HUES64 (cell line): ENCODE measurements at regions not wholly inside any gene's neighbourhood (a gene's known extent, or its start where the extent isn't known, plus 50 kb on each side); places are given as distances from the start of the nearest gene placed in this dataset.

Experiments
- H3K27ac ChIP-seq: 2 replicates; pipeline ENCODE4 v1.7.0; 2013; ENCODE audit warnings: low read depth, low read length, inconsistent platforms
- H3K27me3 ChIP-seq: 2 replicates; pipeline ENCODE4 v1.6.1; 2013; ENCODE audit warnings: mild to moderate bottlenecking, low read length; ENCODE audit not compliant: insufficient read depth
- H3K36me3 ChIP-seq: 2 replicates; pipeline ENCODE4 v1.6.1; 2013; ENCODE audit warnings: mild to moderate bottlenecking, low read length; ENCODE audit not compliant: insufficient read depth
- H3K4me1 ChIP-seq: 2 replicates; pipeline ENCODE4 v1.6.1; 2013; ENCODE audit warnings: mild to moderate bottlenecking, low read length, moderate library complexity; ENCODE audit not compliant: insufficient read depth
- H3K4me3 ChIP-seq: 2 replicates; pipeline ENCODE4 v1.5.1; 2013; ENCODE audit warnings: mild to moderate bottlenecking, low read length, moderate library complexity
- H3K9ac ChIP-seq: 2 replicates; pipeline ENCODE4 v1.6.1; 2013; ENCODE audit warnings: mild to moderate bottlenecking, low read depth, low read length
- H3K9me3 ChIP-seq: 2 replicates; pipeline ENCODE4 v1.6.1; 2013; ENCODE audit warnings: low read depth, low read length; ENCODE audit not compliant: insufficient read depth
- WGBS: fragments of 150-250, 120-280 bp; methylation state at CpG from one replicate; pipeline ENCODE4 v1.1.7; 2013; ENCODE audit warnings: missing lambda C conversion rate; 5-methylcytosine and 5-hydroxymethylcytosine counted together

DNA sequence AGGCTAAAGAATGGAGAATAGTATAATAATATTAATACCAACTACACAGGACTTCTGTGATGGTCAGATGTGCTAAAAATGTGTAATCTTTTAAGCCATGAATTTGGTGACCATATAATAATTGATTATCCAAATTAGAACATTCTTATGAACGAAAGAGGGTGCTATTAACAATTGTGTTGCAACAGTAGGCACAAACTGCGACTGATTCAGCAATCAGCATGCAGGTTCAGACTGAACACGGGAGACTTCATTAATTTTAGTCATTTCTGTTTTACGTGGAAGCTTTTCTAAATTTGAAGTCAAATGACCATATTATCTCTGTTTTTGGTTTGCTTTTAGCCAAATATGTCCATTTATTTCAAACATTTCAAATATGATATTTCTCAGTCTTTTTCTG lies 54.6 kb upstream of the CHST9 start:
- WGBS: 94% methylated on average over 4 of the region's 4 CpGs
- no peaks in the 10 kb centered on the region for H3K9me3 ChIP-seq

GRCh38 chr18:27235218-27235870 lies 50.2 kb upstream of the CHST9 start:
- H3K9ac ChIP-seq: no peak overlapping the region
- WGBS: 93% methylated on average over 3 of the region's 4 CpGs
- no peaks in the 10 kb centered on the region for H3K36me3 ChIP-seq
- peaks cover 20% of the 10 kb centered on the region for H3K4me1 ChIP-seq
- no peak overlapping the region for H3K4me3 ChIP-seq
- no peak overlapping the region for H3K27ac ChIP-seq
- H3K27me3 ChIP-seq: no peaks in the 10 kb centered on the region
- H3K9me3 ChIP-seq: no peaks in the 10 kb centered on the region

More for the DNA sequence above, 54.6 kb upstream of the CHST9 start:
- Histone ChIP-seq H3K36me3 (no peaks in the 10 kb centered on the region), H3K27me3 (no peaks in the 10 kb centered on the region), H3K4me1 (peaks cover 3% of the 10 kb centered on the region; the same call in 1 of the 2 replicates), H3K4me3 (no peak overlapping the region), H3K27ac (no peak overlapping the region), H3K9ac (no peak overlapping the region)
